ENCODE measurements at regions not wholly inside any gene's neighbourhood (a gene's known extent, or its start where the extent isn't known, plus 50 kb on each side); places are given as distances from the start of the nearest gene placed in this dataset.

GRCh38 chr7:16212610-16213009 is 208.7 kb downstream of the CRPPA start:
- TF ChIP-seq FUS (optimal IDR thresholded peaks at IDR 0.05; ENCODE audit: low read depth, low read length) (no peak), ZNF318 (IDR thresholded peaks at IDR 0.05; ENCODE audit: borderline replicate concordance in 1 of 2, low read depth in 1 of 2) (no peak), NFE2 (IDR thresholded peaks at IDR 0.05; ENCODE audit: low read depth) (no peak), TBL1XR1 (IDR thresholded peaks at IDR 0.05; ENCODE audit: low read length in 2 of 2) (no peak), MAZ (CRISPR knock-in tag; conservative IDR thresholded peaks at IDR 0.05 in 1 of 2, IDR thresholded peaks at IDR 0.05 in 1 of 2) (no peak), RBM22 (IDR thresholded peaks at IDR 0.05; ENCODE audit: low read depth, low read length, poor library complexity, severe bottlenecking) (no peak), REST (IDR thresholded peaks at IDR 0.05; ENCODE audit: borderline replicate concordance) (no peak), REST (CRISPR knock-in tag; IDR thresholded peaks at IDR 0.05; ENCODE audit: low read depth) (no peak)
